IMR-90 (cell line): ENCODE measurements at regions not wholly inside any gene's neighbourhood (a gene's known extent, or its start where the extent isn't known, plus 50 kb on each side); places are given as distances from the start of the nearest gene placed in this dataset.

ENCODE experiments used
- ATAC-seq: fragments of 200-7000 bp; cut with Tn5 transposase; 2 replicates; pipeline ENCODE4 v1.9.1; 2020; ENCODE audit warnings: low read depth, mild to moderate bottlenecking, moderate library complexity
- BruUV-seq: library from RNA; stranded (reverse); fragments of 400-500 nt; replicated peaks from 2 replicates; lab custom pipeline; 2021; lab: Mats Ljungman, UMichigan
- CTCF ChIA-PET: fragments of 300-600 bp; formaldehyde crosslinking; extraction: SDS; loops from one replicate; lab custom pipeline; 2021; ENCODE audit warnings: antibody characterized with exemption; lab: Yijun Ruan, JAX
- POLR2A ChIA-PET: fragments of 300-600 bp; sonication (Branson Sonifier 250); formaldehyde crosslinking; loops from one replicate; lab custom pipeline; 2022; ENCODE audit warnings: antibody characterized with exemption; ENCODE audit not compliant: unreplicated experiment; lab: Charles Lee
- DNase-seq: peaks from one replicate; pipeline ENCODE4 v3.0.0; 2013
- H2AFZ ChIP-seq: replicated peaks from 2 replicates; pipeline ENCODE3; 2013; ENCODE audit warnings: low read length, mild to moderate bottlenecking; ENCODE audit not compliant: poor library complexity
- H2AK5ac ChIP-seq: 2 replicates; pipeline ENCODE4 v1.6.1; 2013; ENCODE audit warnings: low read depth, low read length, inconsistent platforms
- H2AK9ac ChIP-seq: replicated peaks from 2 replicates; pipeline ENCODE3; 2013; ENCODE audit warnings: mild to moderate bottlenecking, low read depth, low read length, moderate library complexity; ENCODE audit not compliant: poor library complexity
- H2BK120ac ChIP-seq: 2 replicates; pipeline ENCODE4 v1.6.1; 2013; ENCODE audit warnings: low read depth, low read length, inconsistent platforms
- H2BK15ac ChIP-seq: 3 replicates; pipeline ENCODE4 v1.6.1; 2013; ENCODE audit warnings: low read depth, low read length, inconsistent platforms
- H2BK20ac ChIP-seq: 2 replicates; pipeline ENCODE4 v1.6.1; 2013; ENCODE audit warnings: low read depth, mild to moderate bottlenecking, inconsistent platforms, low read length, moderate library complexity
- H2BK5ac ChIP-seq: 2 replicates; pipeline ENCODE4 v1.6.1; 2013; ENCODE audit warnings: mild to moderate bottlenecking, low read depth, low read length, inconsistent platforms; ENCODE audit not compliant: poor library complexity, severe bottlenecking
- H3K14ac ChIP-seq: replicated peaks from 2 replicates; pipeline ENCODE4 v1.6.1; 2013; ENCODE audit warnings: low read depth, low read length, inconsistent platforms
- H3K18ac ChIP-seq: 2 replicates; pipeline ENCODE4 v1.6.1; 2013; ENCODE audit warnings: low read depth, low read length, control low read depth
- H3K23ac ChIP-seq: 2 replicates; pipeline ENCODE4 v1.6.1; 2013; ENCODE audit warnings: low read depth, low read length, inconsistent platforms
- H3K27ac ChIP-seq: 2 replicates; pipeline ENCODE4 v1.5.1; 2013; ENCODE audit warnings: mild to moderate bottlenecking, control low read depth, low read length; ENCODE audit not compliant: insufficient read depth
- H3K27me3 ChIP-seq: 2 replicates; pipeline ENCODE4 v1.6.1; 2013; ENCODE audit warnings: low read length; ENCODE audit not compliant: control insufficient read depth, insufficient read depth
- H3K36me3 ChIP-seq: 2 replicates; pipeline ENCODE4 v1.6.1; 2013; ENCODE audit warnings: low read length, mixed read lengths; ENCODE audit not compliant: control insufficient read depth, insufficient read depth
- H3K4ac ChIP-seq: 2 replicates; pipeline ENCODE4 v1.6.1; 2013; ENCODE audit warnings: low read depth, low read length, inconsistent platforms
- H3K4me1 ChIP-seq: 2 replicates; pipeline ENCODE4 v1.6.1; 2013; ENCODE audit warnings: low read length, mixed read lengths; ENCODE audit not compliant: control insufficient read depth, insufficient read depth
- H3K4me2 ChIP-seq: 2 replicates; pipeline ENCODE4 v1.6.1; 2013; ENCODE audit warnings: low read depth, mild to moderate bottlenecking, control low read depth, low read length, moderate library complexity
- H3K4me3 ChIP-seq: 2 replicates; pipeline ENCODE4 v1.5.1; 2013; ENCODE audit warnings: low read depth, mild to moderate bottlenecking, control low read depth, low read length, moderate library complexity; ENCODE audit not compliant: insufficient read depth
- H3K56ac ChIP-seq: 2 replicates; pipeline ENCODE4 v1.6.1; 2013; ENCODE audit warnings: low read length, inconsistent platforms; ENCODE audit not compliant: insufficient read depth; ENCODE audit errors: extremely low read depth
- H3K79me1 ChIP-seq, 2 experiments: 2 replicates each; pipeline ENCODE4 v1.6.1; 2013; ENCODE audit warnings: low read length in 2 of 2, inconsistent platforms in 1 of 2, low read depth in 1 of 2
- H3K9ac ChIP-seq: 2 replicates; pipeline ENCODE4 v1.6.1; 2013; ENCODE audit warnings: low read depth, low read length, control low read depth
- H3K9me1 ChIP-seq: 2 replicates; pipeline ENCODE4 v1.6.1; 2013; ENCODE audit warnings: low read length, inconsistent platforms; ENCODE audit not compliant: insufficient read depth
- H3K9me3 ChIP-seq: 2 replicates; pipeline ENCODE4 v1.6.1; 2013; ENCODE audit warnings: low read length; ENCODE audit not compliant: control insufficient read depth, insufficient read depth
- H4K20me1 ChIP-seq: 2 replicates; pipeline ENCODE4 v1.6.1; 2013; ENCODE audit warnings: low read length, inconsistent platforms; ENCODE audit not compliant: insufficient read depth
- H4K5ac ChIP-seq: 2 replicates; pipeline ENCODE4 v1.6.1; 2013; ENCODE audit warnings: mild to moderate bottlenecking, low read depth, low read length, control low read depth
- H4K8ac ChIP-seq, 2 experiments: 2 replicates each; pipeline ENCODE4 v1.6.1; 2013; ENCODE audit warnings: low read depth in 2 of 2, low read length in 2 of 2, control low read depth in 1 of 2, inconsistent platforms in 1 of 2
- H4K91ac ChIP-seq: 2 replicates; pipeline ENCODE4 v1.6.1; 2013; ENCODE audit warnings: low read depth, low read length, inconsistent platforms; ENCODE audit not compliant: insufficient read depth
- BHLHE40 ChIP-seq: fragments of 150-350 bp; IDR thresholded peaks from 2 replicates; pipeline ENCODE4 v1.6.1; 2016; ENCODE audit warnings: mild to moderate bottlenecking, low read depth, low read length
- CEBPB ChIP-seq: IDR thresholded peaks from 2 replicates; pipeline ENCODE4 v1.6.1; 2012; ENCODE audit warnings: low read depth, low read length, improper control_type of control experiment
- CHD1 ChIP-seq: IDR thresholded peaks from 2 replicates; pipeline ENCODE4 v1.6.1; 2012; ENCODE audit warnings: low read depth, low read length, improper control_type of control experiment
- CTCF ChIP-seq: conservative IDR thresholded peaks from 2 replicates; pipeline ENCODE4 v1.5.1; 2012; ENCODE audit warnings: mild to moderate bottlenecking, low read depth, low read length, improper control_type of control experiment
- ELK1 ChIP-seq: fragments of 150-350 bp; IDR thresholded peaks from 2 replicates; pipeline ENCODE4 v1.6.1; 2016; ENCODE audit warnings: low read depth, mild to moderate bottlenecking, low read length, moderate library complexity, borderline replicate concordance
- FOS ChIP-seq: fragments of 150-350 bp; IDR thresholded peaks from 2 replicates; pipeline ENCODE4 v1.6.1; 2016; ENCODE audit warnings: low read depth, low read length
- MAFK ChIP-seq: IDR thresholded peaks from 2 replicates; pipeline ENCODE4 v1.6.1; 2012; ENCODE audit warnings: low read depth, low read length, improper control_type of control experiment
- MAZ ChIP-seq: IDR thresholded peaks from 2 replicates; pipeline ENCODE4 v1.6.1; 2012; ENCODE audit warnings: low read depth, mild to moderate bottlenecking, low read length, improper control_type of control experiment, moderate library complexity, borderline replicate concordance
- MXI1 ChIP-seq: IDR thresholded peaks from 2 replicates; pipeline ENCODE4 v1.6.1; 2012; ENCODE audit warnings: low read depth, mild to moderate bottlenecking, low read length, moderate library complexity, borderline replicate concordance
- NFE2L2 ChIP-seq: fragments of 150-350 bp; IDR thresholded peaks from 2 replicates; pipeline ENCODE4 v1.6.1; 2016; ENCODE audit warnings: low read depth, mild to moderate bottlenecking, low read length
- POLR2A ChIP-seq: IDR thresholded peaks from 2 replicates; pipeline ENCODE4 v1.6.1; 2012; ENCODE audit warnings: mild to moderate bottlenecking, low read depth, low read length
- RAD21 ChIP-seq: IDR thresholded peaks from 2 replicates; pipeline ENCODE4 v1.6.1; 2012; ENCODE audit warnings: low read length, improper control_type of control experiment
- RCOR1 ChIP-seq: IDR thresholded peaks from 2 replicates; pipeline ENCODE4 v1.6.1; 2012; ENCODE audit warnings: mild to moderate bottlenecking, low read length, improper control_type of control experiment; ENCODE audit not compliant: insufficient replicate concordance
- RFX5 ChIP-seq: IDR thresholded peaks from 2 replicates; pipeline ENCODE4 v1.8.0; 2012; ENCODE audit warnings: low read depth, mild to moderate bottlenecking, low read length, moderate library complexity
- SMC3 ChIP-seq: fragments of 150-350 bp; IDR thresholded peaks from 2 replicates; pipeline ENCODE4 v1.6.1; 2016; ENCODE audit warnings: low read depth, mild to moderate bottlenecking, antibody characterized with exemption, low read length, moderate library complexity
- USF2 ChIP-seq: fragments of 150-350 bp; IDR thresholded peaks from 2 replicates; pipeline ENCODE4 v1.6.1; 2017; ENCODE audit warnings: mild to moderate bottlenecking, antibody characterized with exemption, low read length, low read depth
- WGBS, 2 experiments: methylation state at CpG; one replicate each; pipeline versions ENCODE4 v1.1.5 to v1.1.7; 2013; ENCODE audit warnings: missing lambda C conversion rate in 2 of 2; ENCODE audit not compliant: insufficient read length in 1 of 2; ENCODE audit errors: extremely low coverage in 2 of 2; 5-methylcytosine and 5-hydroxymethylcytosine counted together
- dilution Hi-C: fragments of 300-500 bp; cut with HindIII; formaldehyde crosslinking; loops from one replicate; pipeline ENCODE4 v1.14.3; 2018; ENCODE audit warnings: low sequenced_read_pairs; ENCODE audit not compliant: unreplicated experiment
- in situ Hi-C: fragments of 300-500 bp; cut with MboI; formaldehyde crosslinking; loops from 3 replicates; pipeline ENCODE4 v1.14.3; 2019; ENCODE audit warnings: low sequenced_read_pairs, inconsistent platforms, mixed read lengths
- intact Hi-C: fragments of 100-400 bp; cut with micrococcal nuclease; formaldehyde crosslinking; loops from 2 replicates; pipeline ENCODE4 v1.10.0; 2022

GRCh38 chr3:118540826-118541225 is 493.8 kb downstream of the IGSF11 start:
- Histone ChIP-seq H3K27me3 (no peaks in the 10 kb centered on the region), H3K4me3 (no peak overlapping the region), H3K4me2 (no peak overlapping the region), H2AK9ac (no peak overlapping the region), H3K18ac (no peak overlapping the region), H4K5ac (no peak overlapping the region), H4K8ac (no peak overlapping the region), H3K56ac (no peak overlapping the region), H3K4ac (no peak overlapping the region), H2BK15ac (no peak overlapping the region), H3K79me1 (no peaks in the 10 kb centered on the region), H3K27ac (no peak overlapping the region), H3K9me1 (no peaks in the 10 kb centered on the region), H3K9ac (no peak overlapping the region), H3K36me3 (no peaks in the 10 kb centered on the region), H3K14ac (no peak overlapping the region), H2AK5ac (no peak overlapping the region), H2BK120ac (no peak overlapping the region), H3K23ac (no peak overlapping the region), H2AFZ (no peak overlapping the region), H3K9me3 (0 out of 2 replicates have a peak, but pooled peaks cover 1% of the 10 kb centered on the region), H3K4me1 (no peaks in the 10 kb centered on the region), H2BK5ac (no peak overlapping the region), H4K91ac (no peak overlapping the region), H2BK20ac (no peak overlapping the region), H4K20me1 (no peaks in the 10 kb centered on the region)
- DNase-seq (no peak), ATAC-seq (no peak)
- TF ChIP-seq USF2 (no peak), MXI1 (no peak), SMC3 (no peak), MAZ (no peak), BHLHE40 (no peak), RFX5 (no peak), RAD21 (no peak), POLR2A (no peak), CTCF (no peak), MAFK (no peak), FOS (no peak), NFE2L2 (no peak), RCOR1 (no peak), CEBPB (no peak), CHD1 (no peak), ELK1 (no peak)
- WGBS, 2 experiments = no CpG with 5 or more reads among the region's 1 CpG
- intact Hi-C loops (no loop called here), dilution Hi-C loops (no loop called here), in situ Hi-C loops (no loop called here)
- no TSS peak for BruUV-seq
- POLR2A ChIA-PET = no interaction called here
- CTCF ChIA-PET = no interaction called here
